ENCODE measurements at regions not wholly inside any gene's neighbourhood (a gene's known extent, or its start where the extent isn't known, plus 50 kb on each side); places are given as distances from the start of the nearest gene placed in this dataset.
"Not testable (repeated sequence)": the region's sequence is repeated elsewhere in the genome, so short reads cannot be mapped to it uniquely, and the experiment has no call there.

DNA sequence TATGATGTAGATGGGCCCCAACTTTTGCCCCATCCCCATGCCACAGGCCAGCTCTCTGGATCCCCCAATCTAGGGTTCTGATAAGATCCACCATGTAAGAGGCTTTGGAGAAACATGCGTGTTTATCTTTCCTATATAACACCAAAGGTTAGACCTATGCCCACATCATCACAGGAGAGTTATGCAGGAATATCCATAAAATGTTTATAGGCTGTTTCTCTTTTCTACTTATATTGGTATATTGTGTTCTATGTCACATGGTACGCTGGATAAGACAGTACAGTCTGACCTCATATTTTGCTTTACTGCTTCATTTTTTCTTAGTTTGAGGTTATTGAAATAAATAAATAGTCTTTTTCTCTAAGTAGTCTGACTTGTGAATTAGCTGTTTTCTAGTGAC is 1013.9 kb upstream of the GYPC start:
- no peak for DNase-seq

GRCh38 chr2:125643128-125643527 is 1012.8 kb upstream of the GYPC start:
- DNase-seq: no peak

DNA sequence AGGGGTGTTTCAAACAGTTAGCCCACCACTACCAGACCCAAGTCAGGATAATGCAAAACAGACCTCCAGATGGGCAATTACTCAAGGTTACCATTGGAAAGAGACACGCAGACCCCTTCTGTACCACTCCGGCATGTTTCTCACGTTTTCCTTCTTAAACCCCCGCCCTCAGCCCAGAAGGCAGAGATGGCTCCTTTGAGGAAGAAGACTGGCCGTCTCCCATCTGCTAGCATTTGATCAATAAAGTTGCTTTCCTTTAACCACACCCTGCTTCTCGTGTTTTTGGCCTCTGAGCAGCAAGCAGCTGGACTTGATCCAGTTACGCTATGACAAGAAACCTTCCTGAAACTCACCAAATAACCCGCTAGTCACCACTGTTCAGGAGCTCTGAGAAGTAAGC is 1012.4 kb upstream of the GYPC start:
- no peak for DNase-seq

GRCh38 chr2:125644257-125644656 is 1011.7 kb upstream of the GYPC start:
- no peak for DNase-seq

DNA sequence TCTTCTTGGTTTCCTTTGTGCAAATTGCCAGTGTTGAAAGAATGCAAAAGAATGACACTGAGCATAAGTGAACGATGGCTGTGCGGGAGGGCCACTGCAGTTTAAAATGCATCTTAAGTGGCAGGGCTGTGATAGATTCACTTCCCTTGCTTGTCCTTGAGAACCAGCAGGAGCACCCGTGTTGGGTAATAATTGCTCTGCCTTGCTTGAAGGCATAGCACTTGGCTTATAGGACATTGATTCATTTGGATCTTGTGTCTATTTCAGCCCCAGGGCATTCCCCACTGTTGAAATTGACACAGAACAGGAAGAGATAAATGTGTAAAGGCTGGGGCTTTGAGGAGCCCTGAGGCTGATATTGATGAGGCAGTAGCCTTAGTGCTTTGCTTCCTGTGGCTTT is 1003.7 kb upstream of the GYPC start:
- no peak for DNase-seq

GRCh38 chr2:125654226-125654625 is 1001.7 kb upstream of the GYPC start:
- no peak for DNase-seq

GRCh38 chr2:125656190-125656589 is 999.8 kb upstream of the GYPC start:
- DNase-seq: no peak

- DNase-seq: no peak
Observed at GRCh38 chr2:125658583-125658982, 997.4 kb upstream of the GYPC start.

DNA sequence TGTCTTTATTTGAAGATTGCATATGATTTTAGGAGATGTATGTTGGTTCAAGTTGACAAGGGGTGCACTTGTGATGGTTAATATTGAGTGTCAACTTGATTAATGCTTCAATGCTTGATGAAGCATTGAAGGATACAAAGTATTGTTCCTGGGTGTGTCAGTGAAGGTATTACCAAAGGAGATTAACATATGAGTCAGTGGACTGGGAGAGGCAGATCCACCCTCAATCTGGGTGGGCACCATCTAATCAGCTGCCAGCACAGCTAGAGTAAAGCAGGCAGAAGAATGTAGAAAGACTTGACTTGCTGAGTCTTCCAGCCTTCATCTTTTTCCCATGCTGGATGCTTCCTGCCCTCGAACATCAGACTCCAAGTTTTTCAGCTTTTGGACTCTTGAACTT is 995.6 kb upstream of the GYPC start:
- not testable (repeated sequence) for DNase-seq

- DNase-seq: no peak
Observed at GRCh38 chr2:125667630-125668029, 988.3 kb upstream of the GYPC start.

DNA sequence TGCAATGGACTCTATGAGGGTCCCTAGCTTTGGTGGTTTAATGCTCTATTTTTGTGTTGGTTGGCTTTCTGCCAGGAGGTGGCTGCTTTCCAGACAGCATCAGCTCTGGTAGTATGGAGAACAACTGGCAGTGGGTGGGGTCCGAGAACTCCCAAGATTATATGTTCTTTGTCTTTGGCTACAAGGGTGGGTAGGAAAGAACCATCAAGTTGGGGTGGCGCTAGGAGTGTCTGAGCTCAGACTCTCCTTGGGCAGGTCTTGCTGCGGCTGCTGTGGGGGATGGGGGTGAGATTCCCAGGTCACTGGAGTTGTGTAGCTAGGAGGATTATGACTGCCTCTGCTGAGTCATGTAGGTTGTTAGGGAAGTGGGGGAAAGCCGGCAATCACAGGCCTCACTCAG is 976.1 kb upstream of the GYPC start:
- DNase-seq: no peak

GRCh38 chr2:125680809-125681208 is 975.1 kb upstream of the GYPC start:
- DNase-seq: no peak

GRCh38 chr2:125681576-125681975 is 974.4 kb upstream of the GYPC start:
- no peak for DNase-seq

DNA sequence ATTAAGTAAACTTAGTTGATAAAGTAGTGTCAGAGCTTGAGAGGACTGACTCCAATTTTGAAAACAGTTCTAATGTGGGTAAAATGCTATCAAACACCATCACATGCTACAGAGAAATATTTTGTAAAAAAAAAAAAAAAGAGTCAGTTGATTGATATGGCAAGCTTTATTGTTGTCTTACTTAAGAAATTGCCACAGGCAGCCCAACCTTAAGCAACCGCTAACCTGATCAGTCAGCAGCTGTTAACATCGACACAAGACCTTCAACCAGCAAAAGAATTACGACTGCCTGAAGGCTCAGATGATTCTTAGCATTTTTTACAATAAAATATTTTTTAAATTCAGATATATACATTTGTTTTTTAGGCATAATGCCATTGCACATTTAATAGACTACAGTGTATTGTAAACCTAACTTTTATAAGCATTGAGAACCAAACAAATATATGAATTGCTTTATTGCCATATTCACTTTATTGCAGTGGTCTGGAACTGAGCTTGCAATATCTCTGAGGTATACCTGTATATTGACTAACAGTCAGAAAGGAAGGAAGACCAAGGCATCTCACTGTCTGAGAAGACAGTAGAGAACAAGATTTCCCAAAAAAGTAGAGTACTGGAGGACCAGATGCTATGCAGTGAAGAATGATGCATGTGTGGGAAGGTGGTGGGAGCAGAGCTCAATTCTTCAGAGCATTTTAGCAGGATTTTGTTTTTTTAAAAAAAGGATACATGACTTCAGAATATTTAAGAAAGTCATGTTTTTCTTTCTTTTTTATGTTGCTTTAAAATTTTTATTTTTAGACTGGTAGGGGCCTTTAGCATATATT is 973.8 kb upstream of the GYPC start:
- no peak for DNase-seq

DNA sequence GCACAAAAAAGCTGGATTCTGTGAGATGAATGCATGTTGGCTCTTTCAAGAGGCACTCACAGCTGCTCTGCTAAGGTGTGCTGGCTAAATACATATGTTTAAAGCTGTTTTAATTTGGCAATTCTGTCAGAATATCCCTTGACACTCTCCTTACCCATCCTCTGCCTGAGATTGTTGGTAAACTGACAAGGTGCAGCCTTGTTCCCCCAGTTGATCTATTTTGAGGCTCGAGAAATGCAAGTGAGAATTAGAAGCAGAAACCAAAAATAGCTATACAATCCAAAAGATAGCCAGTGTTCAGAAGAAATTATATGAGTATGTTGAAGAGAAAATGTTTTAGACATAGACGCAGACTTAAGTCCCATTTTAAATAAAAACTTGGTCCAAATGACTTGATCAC is 971.7 kb upstream of the GYPC start:
- no peak for DNase-seq

- DNase-seq: no peak
Observed at GRCh38 chr2:125684932-125685331, 971.0 kb upstream of the GYPC start.

- DNase-seq: no peak
Observed at GRCh38 chr2:125696560-125696959, 959.4 kb upstream of the GYPC start.

DNA sequence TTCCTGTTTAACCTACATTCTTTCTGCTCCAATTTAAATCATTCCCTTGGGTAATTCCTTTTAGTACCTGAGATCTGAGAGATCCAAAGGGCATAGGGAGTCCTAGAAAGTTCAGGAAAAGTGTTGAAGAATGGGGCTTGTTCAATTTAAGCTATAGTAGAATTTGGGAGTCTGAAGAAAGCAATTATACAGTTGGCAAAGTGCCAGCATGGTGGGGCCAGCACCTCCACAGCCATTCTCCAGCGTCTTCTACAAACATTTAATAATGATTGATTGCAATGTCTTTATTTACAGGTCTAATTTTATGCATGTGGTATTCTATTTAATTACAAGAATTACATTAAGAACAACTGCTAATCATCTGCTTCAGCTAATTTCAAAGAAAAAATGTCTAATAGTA is 957.7 kb upstream of the GYPC start:
- DNase-seq: no peak

DNA sequence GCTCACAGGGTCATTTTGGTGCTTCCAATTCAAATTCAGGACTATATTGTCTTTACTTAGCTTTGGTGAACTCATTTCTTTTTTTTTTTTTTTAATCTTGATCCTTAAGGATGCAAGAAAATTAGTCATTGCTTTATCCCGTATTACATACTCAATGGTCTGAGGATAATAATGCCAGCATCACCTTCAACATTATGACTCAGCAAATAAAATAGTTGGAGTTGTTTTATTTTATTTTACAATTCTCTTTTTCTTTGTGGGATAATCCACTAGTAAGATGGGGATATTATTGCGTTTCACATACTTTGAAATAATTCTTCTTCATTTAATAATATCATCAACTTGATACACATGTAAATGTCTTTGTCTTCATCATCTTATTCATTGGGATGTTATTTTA is 954.9 kb upstream of the GYPC start:
- no peak for DNase-seq

DNA sequence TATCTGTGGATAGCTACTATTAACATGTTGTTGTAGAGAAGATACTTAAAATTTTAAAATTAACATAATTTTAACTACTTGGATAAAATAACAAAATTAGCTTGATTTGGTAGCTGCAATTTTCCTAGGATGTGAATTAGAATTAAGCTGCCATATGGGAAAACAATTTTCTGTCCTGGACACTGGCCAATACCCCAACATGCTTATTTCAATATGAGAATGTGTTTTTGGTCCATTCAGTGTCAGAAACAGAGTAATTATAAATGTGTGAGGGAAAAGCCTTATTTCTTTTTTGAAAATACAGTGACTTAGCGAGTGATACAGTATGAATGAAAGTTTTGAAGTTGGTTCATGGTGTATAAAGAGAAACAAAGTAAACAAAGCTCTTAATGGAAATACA is 948.3 kb upstream of the GYPC start:
- DNase-seq: no peak

DNA sequence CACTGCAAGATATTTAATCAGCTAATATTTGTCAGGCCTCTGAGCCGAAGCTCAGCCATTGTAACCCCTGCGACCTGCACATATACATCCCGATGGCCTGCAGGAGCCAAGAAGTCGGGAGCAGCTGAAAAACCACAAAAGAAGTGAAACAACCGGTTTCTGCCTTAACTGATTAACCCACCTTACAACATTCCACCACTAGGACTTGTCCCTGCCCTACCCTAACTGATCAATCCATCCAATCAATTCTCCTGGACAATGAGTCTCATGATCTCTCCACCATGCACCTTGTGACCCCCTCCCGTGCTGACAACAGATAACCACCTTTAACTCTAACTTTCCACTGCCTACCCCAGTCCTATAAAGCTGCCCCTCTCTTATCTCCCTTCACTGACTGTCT is 945.4 kb upstream of the GYPC start:
- DNase-seq: no peak

GRCh38 chr2:125711075-125711474 is 944.9 kb upstream of the GYPC start:
- no peak for DNase-seq

GRCh38 chr2:125713533-125713932 is 942.4 kb upstream of the GYPC start:
- DNase-seq: no peak

DNA sequence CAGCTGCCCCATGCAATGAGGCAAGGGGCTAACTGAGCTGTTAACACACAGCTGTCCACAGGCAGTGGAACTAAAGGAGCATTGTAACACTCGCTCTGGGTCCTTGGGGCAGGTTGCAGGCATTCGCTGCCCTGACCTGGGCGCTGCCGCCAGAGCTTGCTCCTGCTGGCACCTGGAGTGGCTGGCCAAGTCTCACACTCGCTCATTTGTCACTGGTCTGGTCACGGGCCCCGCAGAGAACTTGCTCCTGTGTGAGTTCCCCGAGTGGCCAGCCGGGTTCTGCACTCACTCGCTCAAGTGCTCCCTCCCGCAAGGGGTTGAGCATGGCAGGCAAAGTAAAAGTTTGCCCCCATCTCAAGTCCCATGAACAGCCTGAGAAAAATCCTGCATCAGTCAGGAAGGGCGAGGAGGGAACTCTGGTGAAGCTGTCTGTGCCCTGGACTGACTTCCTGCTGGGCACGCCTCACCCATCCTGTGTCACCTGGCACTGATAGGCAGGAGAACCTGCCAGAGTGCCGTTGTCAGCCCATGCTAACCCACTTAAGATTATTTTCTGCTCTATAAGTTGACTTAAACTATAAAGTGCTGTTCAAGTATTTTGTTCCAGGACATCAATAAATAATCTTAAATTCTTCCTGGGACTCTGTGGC is 934.8 kb upstream of the GYPC start:
- DNase-seq: no peak

GRCh38 chr2:125730921-125731320 is 925.0 kb upstream of the GYPC start:
- DNase-seq: no peak

Measured in NCI-H526 treated with DMSO at 0.1 percent for 48 hours (cell line).